ENCODE measurements at regions not wholly inside any gene's neighbourhood (a gene's known extent, or its start where the extent isn't known, plus 50 kb on each side); places are given as distances from the start of the nearest gene placed in this dataset.

- TF ChIP-seq CTCF (conservative IDR thresholded peaks at IDR 0.05) (no peak), ZFX (IDR thresholded peaks at IDR 0.05) (no peak)
- no peak overlapping the region for H3K27ac ChIP-seq
Measured at GRCh38 chr12:62158013-62158412, 102.2 kb upstream of the USP15 start.

- H3K27ac ChIP-seq, result no peak overlapping the region
- no peak for TF ChIP-seq ZFX (IDR thresholded peaks at IDR 0.05)
- no peak for TF ChIP-seq CTCF (conservative IDR thresholded peaks at IDR 0.05)
Measured at GRCh38 chr12:62158461-62159360, 101.5 kb upstream of the USP15 start.

GRCh38 chr12:62162214-62162613, 98.0 kb upstream of the USP15 start:
- TF ChIP-seq CTCF (conservative IDR thresholded peaks at IDR 0.05) (no peak), ZFX (IDR thresholded peaks at IDR 0.05) (no peak)
- H3K27ac ChIP-seq, result no peak overlapping the region

GRCh38 chr12:62163368-62163767, 96.8 kb upstream of the USP15 start:
- no peak for TF ChIP-seq ZFX (IDR thresholded peaks at IDR 0.05)
- no peak for TF ChIP-seq CTCF (conservative IDR thresholded peaks at IDR 0.05)

GRCh38 chr12:62164036-62164435, 96.2 kb upstream of the USP15 start:
- no peak overlapping the region for H3K27ac ChIP-seq
- TF ChIP-seq ZFX (IDR thresholded peaks at IDR 0.05) (no peak), CTCF (conservative IDR thresholded peaks at IDR 0.05) (no peak)

More at GRCh38 chr12:62163368-62163767, 96.8 kb upstream of the USP15 start:
- no peak overlapping the region for H3K27ac ChIP-seq

- H3K27ac ChIP-seq, result no peak overlapping the region
- TF ChIP-seq CTCF (conservative IDR thresholded peaks at IDR 0.05), result no peak
- no peak for TF ChIP-seq ZFX (IDR thresholded peaks at IDR 0.05)
Measured at GRCh38 chr12:62166525-62166924, 93.7 kb upstream of the USP15 start.

- no peak for TF ChIP-seq CTCF (conservative IDR thresholded peaks at IDR 0.05)
- no peak overlapping the region for H3K27ac ChIP-seq
Measured at GRCh38 chr12:62168411-62168810, 91.8 kb upstream of the USP15 start.
